NCI-H446 (cell line): ENCODE measurements at regions not wholly inside any gene's neighbourhood (a gene's known extent, or its start where the extent isn't known, plus 50 kb on each side); places are given as distances from the start of the nearest gene placed in this dataset.

Experiments
- DNase-seq, 2 experiments: peaks; one replicate each; lab custom pipeline; 2025; lab: John Stamatoyannopoulos, UW

GRCh38 chr5:58403822-58404433 lies 56.0 kb downstream of the PLK2 start:
- no peak for DNase-seq

GRCh38 chr5:58401701-58402100 lies 58.2 kb downstream of the PLK2 start:
- no peak for DNase-seq

- no peak for DNase-seq
Observed at GRCh38 chr5:58400737-58401136, 59.1 kb downstream of the PLK2 start.

- DNase-seq, result no peak
Observed at GRCh38 chr5:58399951-58400350, 59.9 kb downstream of the PLK2 start.

GRCh38 chr5:58394339-58394738 lies 65.5 kb downstream of the PLK2 start:
- DNase-seq, result no peak

- DNase-seq, result no peak
Observed at GRCh38 chr5:58393716-58394115, 66.2 kb downstream of the PLK2 start.

- no peak for DNase-seq
Observed at GRCh38 chr5:58392496-58392895, 67.4 kb downstream of the PLK2 start.

GRCh38 chr5:58383448-58383847 lies 76.4 kb downstream of the PLK2 start:
- DNase-seq, result no peak

GRCh38 chr5:58382131-58382534 lies 77.8 kb downstream of the PLK2 start:
- DNase-seq, result no peak

GRCh38 chr5:58381566-58381965 lies 78.3 kb downstream of the PLK2 start:
- no peak for DNase-seq

- no peak for DNase-seq
Observed at GRCh38 chr5:58380655-58381054, 79.2 kb downstream of the PLK2 start.

GRCh38 chr5:58378613-58379390 lies 81.1 kb downstream of the PLK2 start:
- DNase-seq, result no peak

GRCh38 chr5:58370606-58371005 lies 89.3 kb downstream of the PLK2 start:
- DNase-seq, result no peak

- DNase-seq, result no peak
Observed at GRCh38 chr5:58369513-58370190, 90.2 kb downstream of the PLK2 start.

GRCh38 chr5:58366461-58366860 lies 93.4 kb downstream of the PLK2 start:
- no peak for DNase-seq

GRCh38 chr5:58365791-58366190 lies 94.1 kb downstream of the PLK2 start:
- DNase-seq, result no peak

- DNase-seq, result no peak
Observed at GRCh38 chr5:58363461-58364249, 96.2 kb downstream of the PLK2 start.

GRCh38 chr5:58362135-58362534 lies 97.8 kb downstream of the PLK2 start:
- no peak for DNase-seq

- DNase-seq, result no peak
Observed at GRCh38 chr5:58360794-58361193, 99.1 kb downstream of the PLK2 start.

- no peak for DNase-seq
Observed at GRCh38 chr5:58359981-58360380, 99.9 kb downstream of the PLK2 start.

GRCh38 chr5:58358501-58359178 lies 101.2 kb downstream of the PLK2 start:
- no peak for DNase-seq
